CD14-positive monocyte (primary cell): ENCODE measurements at regions not wholly inside any gene's neighbourhood (a gene's known extent, or its start where the extent isn't known, plus 50 kb on each side); places are given as distances from the start of the nearest gene placed in this dataset.

Source experiments
- DNase-seq, 3 donors: peaks; one replicate each; pipeline ENCODE4 v3.0.0-alpha.2; 2011 to 2022
- H2AFZ ChIP-seq: 2 replicates; pipeline ENCODE4 v1.6.0; 2012; ENCODE audit warnings: mild to moderate bottlenecking, low read depth, low read length, inconsistent platforms; ENCODE audit not compliant: insufficient read depth, poor library complexity, severe bottlenecking
- H3K27ac ChIP-seq, 2 donors: 1 replicate in 1 of 2; 2 replicates in 1 of 2; pipeline ENCODE4 v1.5.1; 2012 to 2013; ENCODE audit warnings: low read length in 2 of 2, control low read depth in 1 of 2, inconsistent platforms in 1 of 2, low read depth in 1 of 2, mild to moderate bottlenecking in 1 of 2
- H3K27me3 ChIP-seq, 2 donors: one replicate each; pipeline versions ENCODE4 v1.6.0 to v1.6.1; 2011 to 2013; ENCODE audit warnings: low read length in 2 of 2; ENCODE audit not compliant: control insufficient read depth in 2 of 2, insufficient read depth in 2 of 2
- H3K36me3 ChIP-seq, 2 donors: replicated peaks in 1 of 2; 1 replicate in 1 of 2; 2 replicates in 1 of 2; pipeline versions ENCODE4 v1.5.1 to v1.6.1; 2012 to 2013; ENCODE audit warnings: low read length in 2 of 2, control low read depth in 1 of 2, inconsistent platforms in 1 of 2, mild to moderate bottlenecking in 1 of 2; ENCODE audit not compliant: insufficient read depth in 2 of 2, control insufficient read depth in 1 of 2
- H3K4me1 ChIP-seq, 2 donors: 1 replicate in 1 of 2; 2 replicates in 1 of 2; pipeline versions ENCODE4 v1.5.1 to v1.6.1; 2012 to 2013; ENCODE audit warnings: low read length in 2 of 2, control low read depth in 1 of 2, inconsistent platforms in 1 of 2, mild to moderate bottlenecking in 1 of 2, moderate library complexity in 1 of 2; ENCODE audit not compliant: insufficient read depth in 2 of 2, control insufficient read depth in 1 of 2
- H3K4me2 ChIP-seq: replicated peaks from 2 replicates; pipeline ENCODE3; 2012; ENCODE audit warnings: low read length, moderate library complexity, mild to moderate bottlenecking; ENCODE audit not compliant: poor library complexity, severe bottlenecking; ENCODE audit errors: extremely low read depth
- H3K4me3 ChIP-seq, 3 experiments: fragments of 200-600 bp in 1 of 3; sonication (generic) in 1 of 3; replicated peaks in 1 of 3; 1 replicate in 2 of 3; 2 replicates in 1 of 3; pipeline ENCODE4 v1.5.1; 2011 to 2013; ENCODE audit warnings: low read length in 3 of 3, mild to moderate bottlenecking in 3 of 3, control low read depth in 2 of 3, low read depth in 2 of 3, inconsistent platforms in 1 of 3, moderate library complexity in 1 of 3
- H3K79me2 ChIP-seq: 2 replicates; pipeline ENCODE4 v1.6.0; 2012; ENCODE audit warnings: mild to moderate bottlenecking, control low read depth, inconsistent platforms, low read length, moderate library complexity; ENCODE audit not compliant: insufficient read depth
- H3K9ac ChIP-seq: 2 replicates; pipeline ENCODE4 v1.6.0; 2017; ENCODE audit warnings: low read length, mild to moderate bottlenecking; ENCODE audit not compliant: insufficient read depth, poor library complexity, severe bottlenecking
- H3K9me3 ChIP-seq, 2 donors: replicated peaks in 1 of 2; 1 replicate in 1 of 2; 2 replicates in 1 of 2; pipeline versions ENCODE4 v1.5.1 to v1.6.1; 2012 to 2013; ENCODE audit warnings: low read length in 2 of 2, control low read depth in 1 of 2; ENCODE audit not compliant: control insufficient read depth in 1 of 2, insufficient read depth in 1 of 2
- H4K20me1 ChIP-seq: 2 replicates; pipeline ENCODE4 v1.6.0; 2012; ENCODE audit warnings: mild to moderate bottlenecking, low read length, control low read depth, moderate library complexity; ENCODE audit not compliant: insufficient read depth
- H3K27ac Mint-ChIP-seq, 7 donors: one replicate each; pipeline ENCODE4 v1.8.0; 2020; ENCODE audit warnings: mild to moderate bottlenecking in 7 of 7, mixed read lengths in 7 of 7, moderate library complexity in 6 of 7, inconsistent platforms in 2 of 7
- H3K27me3 Mint-ChIP-seq, 3 donors: one replicate each; pipeline ENCODE4 v1.8.0; 2021 to 2022; ENCODE audit warnings: low read depth in 3 of 3, mild to moderate bottlenecking in 3 of 3, mixed read lengths in 3 of 3, moderate library complexity in 3 of 3, inconsistent platforms in 1 of 3
- H3K36me3 Mint-ChIP-seq, 2 donors: one replicate each; pipeline ENCODE4 v1.8.0; 2020; ENCODE audit warnings: mixed read lengths in 2 of 2, inconsistent platforms in 1 of 2, mild to moderate bottlenecking in 1 of 2
- H3K4me1 Mint-ChIP-seq: one replicate; pipeline ENCODE4 v1.8.0; 2020; ENCODE audit warnings: mild to moderate bottlenecking, mixed read lengths
- H3K4me3 Mint-ChIP-seq, 2 donors: one replicate each; pipeline ENCODE4 v1.8.0; 2020; ENCODE audit warnings: mild to moderate bottlenecking in 2 of 2, mixed read lengths in 2 of 2, moderate library complexity in 1 of 2
- H3K9me3 Mint-ChIP-seq, 7 donors: one replicate each; pipeline ENCODE4 v1.8.0; 2020 to 2022; ENCODE audit warnings: mixed read lengths in 7 of 7, mild to moderate bottlenecking in 6 of 7, moderate library complexity in 6 of 7, inconsistent platforms in 2 of 7
- CTCF ChIP-seq: fragments of 200-600 bp; IDR thresholded peaks from one replicate; pipeline ENCODE4 v1.8.0; 2022; ENCODE audit warnings: antibody characterized with exemption, mild to moderate bottlenecking
- WGBS: methylation state at CpG from one replicate; pipeline ENCODE4 v1.1.5; 2013; ENCODE audit warnings: missing lambda C conversion rate; ENCODE audit not compliant: insufficient coverage; 5-methylcytosine and 5-hydroxymethylcytosine counted together
- intact Hi-C, 2 donors: fragments of 100-400 bp; cut with micrococcal nuclease; formaldehyde crosslinking; loops; one replicate each; pipeline versions ENCODE4 v1.15.0 to v1.15.1; 2023

DNA sequence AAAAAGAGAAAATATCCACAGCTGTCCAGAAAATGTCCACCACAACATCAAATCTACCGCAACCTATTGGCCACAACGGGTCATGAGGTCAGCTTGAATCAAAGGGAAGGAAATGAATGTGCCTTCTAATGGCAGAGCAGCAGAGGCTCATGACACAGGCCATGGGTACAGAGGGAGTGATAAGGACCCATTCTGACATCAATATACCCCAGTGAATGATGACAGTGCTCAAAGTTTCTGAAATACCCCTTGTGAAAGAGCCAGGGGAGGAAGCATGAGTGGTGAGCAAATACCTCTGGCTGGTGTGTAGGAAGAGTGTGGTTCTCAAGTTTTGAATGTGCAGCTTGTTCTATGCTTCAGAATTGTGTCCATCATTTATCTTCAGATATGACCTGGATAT, 348.2 kb downstream of the IRX1 start:
- DNase-seq: no peak
- H3K27me3 Mint-ChIP-seq: peaks cover 3 to 5% (median 3%) of the 10 kb centered on the region in 3 donors
- no peak for TF ChIP-seq CTCF
- no CpG with 5 or more reads among the region's 2 CpGs for WGBS
- H3K9me3 Mint-ChIP-seq: peaks cover 4 to 26% (median 12%) of the 10 kb centered on the region in 7 donors
- H3K4me1 ChIP-seq: no peaks in the 10 kb centered on the region
- H2AFZ ChIP-seq: no peak overlapping the region
- H3K27ac Mint-ChIP-seq: no peak overlapping the region
- no peak overlapping the region for H3K27ac ChIP-seq
- H3K9ac ChIP-seq: no peak overlapping the region
- no peaks in the 10 kb centered on the region for H3K36me3 Mint-ChIP-seq
- no peaks in the 10 kb centered on the region for H3K36me3 ChIP-seq
- H3K4me3 ChIP-seq: no peak overlapping the region
- H3K4me3 Mint-ChIP-seq: no peak overlapping the region
- no peaks in the 10 kb centered on the region for H4K20me1 ChIP-seq
- no peaks in the 10 kb centered on the region for H3K27me3 ChIP-seq
- intact Hi-C loops: no loop called here
- no peak overlapping the region for H3K4me2 ChIP-seq
- H3K4me1 Mint-ChIP-seq: no peaks in the 10 kb centered on the region
- peaks cover 14 to 19% of the 10 kb centered on the region in 2 donors for H3K9me3 ChIP-seq
- no peaks in the 10 kb centered on the region for H3K79me2 ChIP-seq

DNA sequence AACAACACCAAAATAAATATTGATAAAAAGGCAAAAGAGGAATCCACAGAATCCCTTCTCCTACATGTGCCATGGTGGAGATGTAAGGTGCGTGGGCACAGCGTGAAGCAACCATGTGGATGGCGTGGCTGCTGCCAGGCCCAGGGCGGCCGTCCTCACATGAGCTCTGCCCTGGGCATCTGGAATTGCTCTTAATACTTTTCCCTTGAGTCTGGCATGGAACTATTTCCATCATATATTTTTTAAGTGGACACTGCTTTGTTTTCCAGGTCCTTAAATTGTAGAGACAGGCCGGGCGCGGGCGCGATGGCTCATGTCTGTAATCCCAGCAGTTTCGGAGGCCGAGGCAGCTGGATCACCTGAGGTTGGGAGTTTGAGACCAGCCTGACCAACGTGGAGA, 349.3 kb downstream of the IRX1 start:
- Histone ChIP-seq H3K27ac (no peak overlapping the region), H3K4me1 (no peaks in the 10 kb centered on the region), H3K4me2 (no peak overlapping the region), H3K9me3 (peaks cover 14 to 24% of the 10 kb centered on the region in 2 donors), H4K20me1 (no peaks in the 10 kb centered on the region), H3K79me2 (no peaks in the 10 kb centered on the region), H3K4me3 (no peak overlapping the region), H2AFZ (no peak overlapping the region), H3K27me3 (no peaks in the 10 kb centered on the region), H3K9ac (no peak overlapping the region), H3K36me3 (no peaks in the 10 kb centered on the region)
- Mint-ChIP-seq H3K36me3 (no peaks in the 10 kb centered on the region), H3K27me3 (peaks cover 1 to 5% (median 3%) of the 10 kb centered on the region in 3 donors), H3K4me1 (no peaks in the 10 kb centered on the region), H3K9me3 (peaks cover 2 to 25% (median 11%) of the 10 kb centered on the region in 7 donors), H3K4me3 (no peak overlapping the region), H3K27ac (no peak overlapping the region)
- no peak for DNase-seq
- WGBS: 100% methylated on average over 4 of the region's 13 CpGs
- no peak for TF ChIP-seq CTCF
- intact Hi-C loops: no loop called here
